Sigmoid colon (tissue), 6 donors: ENCODE measurements at regions not wholly inside any gene's neighbourhood (a gene's known extent, or its start where the extent isn't known, plus 50 kb on each side); places are given as distances from the start of the nearest gene placed in this dataset.

Experiments used
- DNase-seq: peaks from one replicate; pipeline ENCODE4 v3.0.0-alpha.2; 2019
- H3K27ac ChIP-seq, 4 donors: fragments of 200-600 bp; sonication (generic); one replicate each; pipeline ENCODE4 v1.5.1; 2016 to 2019; ENCODE audit warnings: mild to moderate bottlenecking in 1 of 4
- H3K27me3 ChIP-seq, 3 donors: fragments of 200-600 bp; sonication (generic); one replicate each; pipeline ENCODE4 v1.5.1; 2019; ENCODE audit warnings: mild to moderate bottlenecking in 1 of 3
- H3K36me3 ChIP-seq, 4 donors: fragments of 200-600 bp; sonication (generic); one replicate each; pipeline ENCODE4 v1.5.1; 2016 to 2019
- H3K4me1 ChIP-seq, 4 donors: fragments of 200-600 bp; sonication (generic); one replicate each; pipeline ENCODE4 v1.5.1; 2017 to 2019
- H3K4me3 ChIP-seq, 4 donors: fragments of 200-600 bp; sonication (generic); one replicate each; pipeline ENCODE4 v1.5.1; 2017 to 2019; ENCODE audit warnings: mild to moderate bottlenecking in 2 of 4, moderate library complexity in 1 of 4
- H3K9me3 ChIP-seq, 4 donors: fragments of 200-600 bp in 3 of 4; sonication (generic) in 3 of 4; one replicate each; pipeline versions ENCODE4 v1.5.1 to v1.6.1; 2013 to 2019
- EP300 ChIP-seq, 4 donors: sonication (generic); formaldehyde crosslinking; IDR thresholded peaks; one replicate each; pipeline ENCODE4 v1.6.1; 2017; ENCODE audit warnings: antibody characterized with exemption in 4 of 4
- POLR2A ChIP-seq, 2 donors: fragments of 450-650 bp; IDR thresholded peaks; one replicate each; pipeline ENCODE4 v1.6.1; 2016; ENCODE audit warnings: antibody characterized with exemption in 2 of 2, mild to moderate bottlenecking in 2 of 2, moderate library complexity in 2 of 2
- POLR2AphosphoS5 ChIP-seq, 4 donors: sonication (generic); formaldehyde crosslinking; IDR thresholded peaks; one replicate each; pipeline ENCODE4 v1.6.1; 2017; ENCODE audit warnings: antibody characterized with exemption in 4 of 4
- WGBS, 2 donors: extraction: QIAGEN DNeasy Blood & Tissue Kit; methylation state at CpG; one replicate each; pipeline ENCODE4 v1.1.7; 2013; 5-methylcytosine and 5-hydroxymethylcytosine counted together
- intact Hi-C: fragments of 100-400 bp; cut with DNase I; formaldehyde crosslinking; loops from one replicate; pipeline ENCODE4 v1.15.1; 2023
- TF ChIP-seq, protein P1 (sequence below), 4 experiments: fragments of 450-650 bp in 3 of 4; fragments of 200-600 bp in 1 of 4; IDR thresholded peaks; one replicate each; pipeline ENCODE4 v1.5.1; 2016 to 2019; ENCODE audit warnings: antibody characterized with exemption in 4 of 4, mild to moderate bottlenecking in 3 of 4, moderate library complexity in 2 of 4
- donor health status: healthy with polysubstance abuse.
- donor health status: healthy.

DNA sequence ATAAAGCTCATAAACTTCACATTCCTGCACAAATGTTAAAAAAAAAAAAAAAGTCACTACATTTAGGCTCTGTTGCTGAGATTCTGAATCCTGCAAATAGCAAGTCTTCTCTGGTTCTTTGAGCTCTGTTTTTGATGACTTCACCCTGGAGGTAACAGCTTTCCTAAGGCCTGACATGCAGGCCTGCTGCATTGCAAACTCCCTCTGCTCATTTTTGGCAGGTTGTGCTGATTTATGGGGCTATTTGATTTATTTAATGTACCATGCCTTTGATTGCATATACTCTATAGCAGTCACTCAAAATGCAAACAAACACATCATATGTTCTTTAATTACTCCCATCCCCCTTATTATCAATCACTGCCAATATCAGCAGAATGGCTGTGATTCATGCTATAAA, 416.1 kb upstream of the IZUMO3 start:
- Histone ChIP-seq H3K27ac (no peak overlapping the region), H3K4me3 (no peak overlapping the region), H3K9me3 (no peaks in the 10 kb centered on the region), H3K27me3 (no peaks in the 10 kb centered on the region), H3K36me3 (no peaks in the 10 kb centered on the region), H3K4me1 (no peaks in the 10 kb centered on the region)
- DNase-seq, result no peak
- TF ChIP-seq EP300 (IDR thresholded peaks at IDR 0.05) (no peak), POLR2A (IDR thresholded peaks at IDR 0.05) (no peak), POLR2AphosphoS5 (IDR thresholded peaks at IDR 0.05) (no peak)
- TF ChIP-seq, protein P1, sequence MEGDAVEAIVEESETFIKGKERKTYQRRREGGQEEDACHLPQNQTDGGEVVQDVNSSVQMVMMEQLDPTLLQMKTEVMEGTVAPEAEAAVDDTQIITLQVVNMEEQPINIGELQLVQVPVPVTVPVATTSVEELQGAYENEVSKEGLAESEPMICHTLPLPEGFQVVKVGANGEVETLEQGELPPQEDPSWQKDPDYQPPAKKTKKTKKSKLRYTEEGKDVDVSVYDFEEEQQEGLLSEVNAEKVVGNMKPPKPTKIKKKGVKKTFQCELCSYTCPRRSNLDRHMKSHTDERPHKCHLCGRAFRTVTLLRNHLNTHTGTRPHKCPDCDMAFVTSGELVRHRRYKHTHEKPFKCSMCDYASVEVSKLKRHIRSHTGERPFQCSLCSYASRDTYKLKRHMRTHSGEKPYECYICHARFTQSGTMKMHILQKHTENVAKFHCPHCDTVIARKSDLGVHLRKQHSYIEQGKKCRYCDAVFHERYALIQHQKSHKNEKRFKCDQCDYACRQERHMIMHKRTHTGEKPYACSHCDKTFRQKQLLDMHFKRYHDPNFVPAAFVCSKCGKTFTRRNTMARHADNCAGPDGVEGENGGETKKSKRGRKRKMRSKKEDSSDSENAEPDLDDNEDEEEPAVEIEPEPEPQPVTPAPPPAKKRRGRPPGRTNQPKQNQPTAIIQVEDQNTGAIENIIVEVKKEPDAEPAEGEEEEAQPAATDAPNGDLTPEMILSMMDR (IDR thresholded peaks at IDR 0.05), result no peak
- intact Hi-C loops, result no loop called here

DNA sequence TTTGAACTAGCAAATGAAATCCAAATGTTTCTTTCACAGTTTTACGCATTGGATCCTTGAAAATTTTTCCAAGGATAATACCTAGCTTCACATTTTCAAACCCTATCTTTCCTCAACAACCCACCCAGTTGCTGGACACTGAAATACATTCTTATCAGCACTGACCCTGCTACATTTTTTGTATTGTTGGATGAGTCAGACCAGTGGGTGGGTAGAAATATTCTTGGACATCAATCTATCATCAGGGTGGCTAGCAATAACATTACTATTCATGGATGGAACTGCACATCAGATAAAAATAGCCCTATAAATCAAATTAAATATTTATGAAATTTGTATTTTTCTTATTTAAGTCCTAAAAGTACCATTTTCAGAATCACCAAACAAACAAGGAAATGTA, 407.4 kb upstream of the IZUMO3 start:
- Histone ChIP-seq H3K9me3 (peaks cover 0 to 3% (median 0%) of the 10 kb centered on the region in 4 donors), H3K4me1 (no peaks in the 10 kb centered on the region), H3K27me3 (no peaks in the 10 kb centered on the region), H3K4me3 (no peak overlapping the region), H3K36me3 (no peaks in the 10 kb centered on the region), H3K27ac (no peak overlapping the region)
- TF ChIP-seq POLR2AphosphoS5 (IDR thresholded peaks at IDR 0.05) (no peak), EP300 (IDR thresholded peaks at IDR 0.05) (no peak), POLR2A (IDR thresholded peaks at IDR 0.05) (no peak)
- intact Hi-C loops, result no loop called here
- no peak for DNase-seq
- WGBS, 2 donors, result 95 to 96% methylated on average over 1 of the region's 1 CpG

DNA sequence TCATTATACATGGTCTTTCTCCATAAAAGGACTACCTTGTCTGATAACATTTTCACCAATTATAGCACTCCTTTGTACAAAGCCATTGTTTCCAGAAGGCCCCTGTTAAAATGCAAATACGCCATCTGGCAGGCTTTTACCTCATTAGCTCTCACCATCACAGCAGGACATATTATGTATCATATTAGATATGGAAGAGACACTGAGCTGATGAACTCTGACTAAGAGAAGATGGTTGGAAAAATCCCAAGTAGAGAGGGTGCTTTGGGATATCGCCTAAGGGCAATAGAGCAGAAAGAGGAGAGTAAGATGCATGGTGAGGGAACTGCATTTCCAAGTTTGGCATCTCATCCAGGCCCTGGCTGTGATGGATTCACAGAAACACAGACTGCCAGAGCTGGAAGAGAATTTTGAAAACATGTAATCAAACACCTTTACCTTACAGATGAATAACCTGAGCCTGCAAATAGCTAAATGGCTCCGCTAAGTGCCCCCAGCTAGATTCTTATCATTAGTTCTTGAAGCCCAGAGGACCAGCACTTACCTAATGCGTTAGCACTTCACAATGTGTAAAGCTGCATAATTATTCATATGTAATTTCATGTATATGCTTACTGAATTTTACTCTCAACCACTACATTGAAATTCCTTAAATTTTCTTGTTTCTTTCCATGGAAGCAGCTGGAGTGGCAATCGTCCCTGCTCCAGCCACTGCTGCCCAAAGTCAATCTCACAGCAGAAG, 393.6 kb upstream of the IZUMO3 start:
- H3K4me3 ChIP-seq, result no peak overlapping the region
- no peaks in the 10 kb centered on the region for H3K27me3 ChIP-seq
- no peaks in the 10 kb centered on the region for H3K36me3 ChIP-seq
- intact Hi-C loops, result no loop called here
- H3K27ac ChIP-seq, result no peak overlapping the region
- TF ChIP-seq EP300 (IDR thresholded peaks at IDR 0.05), result no peak
- no peak for TF ChIP-seq POLR2AphosphoS5 (IDR thresholded peaks at IDR 0.05)
- TF ChIP-seq POLR2A (IDR thresholded peaks at IDR 0.05), result no peak
- TF ChIP-seq, protein P1 (IDR thresholded peaks at IDR 0.05), result no peak
- no peak for DNase-seq
- 83 to 84% methylated on average over 5 of the region's 5 CpGs for WGBS, 2 donors
- peaks cover 0 to 2% (median 0%) of the 10 kb centered on the region in 4 donors for H3K9me3 ChIP-seq
- H3K4me1 ChIP-seq, result no peaks in the 10 kb centered on the region

DNA sequence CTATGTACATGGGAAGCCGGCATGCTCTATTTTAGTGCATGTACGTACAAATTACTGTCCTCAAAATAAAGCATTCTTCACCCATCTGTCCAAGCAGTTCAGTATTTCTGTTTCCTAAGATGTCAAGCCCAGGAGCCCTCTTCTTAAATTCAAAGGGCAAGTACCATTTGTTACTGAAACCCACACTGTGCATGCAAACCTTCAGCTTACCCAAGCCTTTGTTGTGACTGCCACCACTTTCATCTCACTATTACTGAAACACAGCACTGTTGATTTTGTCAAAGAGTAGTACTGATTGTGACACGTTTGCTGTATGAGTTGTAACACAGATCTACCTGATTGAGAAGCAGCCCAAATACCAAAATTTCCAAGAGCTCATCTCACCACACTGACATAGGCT, 390.4 kb upstream of the IZUMO3 start:
- 69 to 79% methylated on average over 3 of the region's 3 CpGs for WGBS, 2 donors
- TF ChIP-seq POLR2AphosphoS5 (IDR thresholded peaks at IDR 0.05), result no peak
- TF ChIP-seq, protein P1 (IDR thresholded peaks at IDR 0.05), result no peak
- no peak for TF ChIP-seq POLR2A (IDR thresholded peaks at IDR 0.05)
- no peak for TF ChIP-seq EP300 (IDR thresholded peaks at IDR 0.05)
- H3K36me3 ChIP-seq, result no peaks in the 10 kb centered on the region

DNA sequence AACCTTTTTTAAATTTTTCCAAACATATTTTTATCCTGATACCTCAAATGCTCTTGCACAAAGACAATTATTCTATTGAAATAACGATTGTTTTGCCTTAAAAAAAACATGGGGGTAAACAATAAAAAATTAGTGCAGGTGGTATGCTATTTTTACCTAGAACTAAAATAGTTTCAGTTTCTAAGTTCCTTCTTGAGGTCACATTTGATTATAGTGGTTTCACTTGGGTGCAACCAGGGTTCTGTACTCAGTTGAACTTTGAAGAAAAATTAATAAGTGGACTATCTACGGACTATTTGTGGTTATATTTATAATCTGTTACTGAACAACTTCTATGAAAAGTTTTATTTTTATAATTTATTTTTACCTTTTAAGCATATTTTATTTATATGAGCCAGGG, 387.1 kb upstream of the IZUMO3 start:
- peaks cover 0 to 2% (median 0%) of the 10 kb centered on the region in 4 donors for H3K9me3 ChIP-seq
- H3K27ac ChIP-seq, result no peak overlapping the region
- no peak for DNase-seq
- TF ChIP-seq POLR2AphosphoS5 (IDR thresholded peaks at IDR 0.05) (no peak), EP300 (IDR thresholded peaks at IDR 0.05) (no peak), POLR2A (IDR thresholded peaks at IDR 0.05) (no peak)
- TF ChIP-seq, protein P1 (IDR thresholded peaks at IDR 0.05), result no peak
- intact Hi-C loops, result no loop called here
- no peaks in the 10 kb centered on the region for H3K27me3 ChIP-seq
- 70 to 74% methylated on average over 2 of the region's 2 CpGs for WGBS, 2 donors
- H3K4me3 ChIP-seq, result no peak overlapping the region
- H3K4me1 ChIP-seq, result no peaks in the 10 kb centered on the region
- H3K36me3 ChIP-seq, result no peaks in the 10 kb centered on the region

More for the DNA sequence above, 390.4 kb upstream of the IZUMO3 start:
- Histone ChIP-seq H3K9me3 (peaks cover 0 to 2% (median 0%) of the 10 kb centered on the region in 4 donors), H3K4me1 (no peaks in the 10 kb centered on the region), H3K27ac (no peak overlapping the region), H3K4me3 (no peak overlapping the region), H3K27me3 (no peaks in the 10 kb centered on the region)
- no peak for DNase-seq
- intact Hi-C loops, result no loop called here
